Spinal cord (tissue), 9 donors: ENCODE measurements at regions not wholly inside any gene's neighbourhood (a gene's known extent, or its start where the extent isn't known, plus 50 kb on each side); places are given as distances from the start of the nearest gene placed in this dataset.
A peak's percentile ranks its signal among the peaks of the same experiment; 100 is the strongest.

ENCODE experiments used
- DNase-seq, 6 donors: peaks; one replicate each; pipeline versions ENCODE4 v3.0.0 to v3.0.0-alpha.2; 2013 to 2015; ENCODE audit warnings: low spot score in 6 of 6, low read depth in 4 of 6
- H3K27ac ChIP-seq: one replicate; pipeline ENCODE4 v1.5.1; 2013; ENCODE audit warnings: low read depth, low read length, control low read depth
- H3K27me3 ChIP-seq: one replicate; pipeline ENCODE4 v1.6.1; 2013; ENCODE audit warnings: low read length; ENCODE audit not compliant: control insufficient read depth, insufficient read depth
- H3K36me3 ChIP-seq: one replicate; pipeline ENCODE4 v1.6.1; 2013; ENCODE audit warnings: low read length; ENCODE audit not compliant: control insufficient read depth, insufficient read depth
- H3K4me1 ChIP-seq: one replicate; pipeline ENCODE4 v1.6.1; 2013; ENCODE audit warnings: low read length; ENCODE audit not compliant: control insufficient read depth, insufficient read depth
- H3K4me3 ChIP-seq: one replicate; pipeline ENCODE4 v1.5.1; 2013; ENCODE audit warnings: low read depth, low read length, control low read depth
- H3K9me3 ChIP-seq: one replicate; pipeline ENCODE4 v1.6.1; 2013; ENCODE audit warnings: low read length; ENCODE audit not compliant: control insufficient read depth, insufficient read depth
- WGBS: methylation state at CpG from one replicate; pipeline ENCODE4 v1.1.5; 2013; ENCODE audit warnings: missing lambda C conversion rate; ENCODE audit not compliant: insufficient coverage; 5-methylcytosine and 5-hydroxymethylcytosine counted together
- donor health status: healthy.

- peak; percentile 68 to 95 (median 84) for DNase-seq
- Histone ChIP-seq H3K4me1 (no peaks in the 10 kb centered on the region), H3K9me3 (no peaks in the 10 kb centered on the region), H3K27me3 (no peaks in the 10 kb centered on the region), H3K4me3 (no peak overlapping the region), H3K36me3 (no peaks in the 10 kb centered on the region), H3K27ac (no peak overlapping the region)
- WGBS, result 0% methylated on average over 2 of the region's 4 CpGs
Observed at GRCh38 chr5:109468737-109469420, 59.1 kb upstream of the PJA2 start.

- Histone ChIP-seq H3K4me1 (no peaks in the 10 kb centered on the region), H3K27me3 (no peaks in the 10 kb centered on the region), H3K27ac (no peak overlapping the region), H3K4me3 (no peak overlapping the region), H3K36me3 (no peaks in the 10 kb centered on the region), H3K9me3 (no peaks in the 10 kb centered on the region)
- DNase-seq, result no peak
- no CpG with 5 or more reads among the region's 1 CpG for WGBS
Observed at GRCh38 chr5:109468288-109468676, 58.5 kb upstream of the PJA2 start.

GRCh38 chr5:109467058-109467457, 57.3 kb upstream of the PJA2 start:
- WGBS, result 94% methylated on average over 3 of the region's 4 CpGs
- Histone ChIP-seq H3K9me3 (no peaks in the 10 kb centered on the region), H3K4me1 (no peaks in the 10 kb centered on the region), H3K4me3 (no peak overlapping the region), H3K36me3 (no peaks in the 10 kb centered on the region), H3K27ac (no peak overlapping the region), H3K27me3 (no peaks in the 10 kb centered on the region)
- DNase-seq, result no peak
